NCI-H2171 treated with DMSO at 0.1 percent for 48 hours (cell line): ENCODE measurements at regions not wholly inside any gene's neighbourhood (a gene's known extent, or its start where the extent isn't known, plus 50 kb on each side); places are given as distances from the start of the nearest gene placed in this dataset.

Experiments
- DNase-seq: peaks from one replicate; lab custom pipeline; 2025; lab: John Stamatoyannopoulos, UW

GRCh38 chr1:36717431-36717830, 234.7 kb upstream of the CSF3R start:
- DNase-seq: no peak

DNA sequence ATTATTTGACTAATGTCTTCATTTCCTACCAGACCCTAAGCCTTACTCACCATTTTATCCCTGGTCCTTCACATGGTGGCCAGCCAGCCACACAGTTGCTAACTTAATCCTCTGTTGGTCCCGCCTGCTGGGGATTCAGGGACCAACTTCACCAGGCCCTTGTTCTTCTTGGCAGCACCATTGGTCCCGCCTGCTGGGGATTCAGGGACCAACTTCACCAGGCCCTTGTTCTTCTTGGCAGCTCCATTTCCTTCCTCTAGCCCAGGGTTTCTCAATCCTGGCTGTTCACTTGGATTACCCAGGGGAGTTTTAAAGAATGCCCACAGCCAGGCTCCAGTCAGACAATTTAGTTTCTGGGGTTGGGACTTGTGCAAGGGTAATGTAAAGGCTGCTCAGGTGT, 233.1 kb upstream of the CSF3R start:
- no peak for DNase-seq

GRCh38 chr1:36714301-36714700, 231.6 kb upstream of the CSF3R start:
- DNase-seq: no peak

- DNase-seq: no peak
Observed at GRCh38 chr1:36711480-36711879, 228.8 kb upstream of the CSF3R start.

GRCh38 chr1:36710951-36711350, 228.2 kb upstream of the CSF3R start:
- DNase-seq: no peak

GRCh38 chr1:36709869-36710481, 227.3 kb upstream of the CSF3R start:
- DNase-seq: peak; percentile 55

DNA sequence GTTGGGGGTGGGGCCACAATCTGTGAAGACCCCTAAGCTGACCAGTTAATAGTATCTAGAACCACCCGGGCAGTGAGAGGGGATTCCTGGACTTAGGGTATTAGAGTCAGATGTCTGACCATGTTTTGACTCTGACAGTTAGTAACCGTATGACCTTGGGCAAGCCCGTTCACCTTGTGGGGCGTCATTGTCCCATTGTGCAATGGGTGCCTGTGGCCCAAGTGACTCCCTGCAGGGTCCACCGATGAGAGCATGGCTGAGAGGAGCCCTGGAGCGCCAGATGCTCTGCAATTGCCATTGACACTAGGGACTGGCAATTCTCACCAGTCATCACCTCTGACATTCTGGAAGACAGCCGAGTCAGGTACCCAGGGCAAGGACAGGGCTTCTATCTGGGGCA, 225.9 kb upstream of the CSF3R start:
- DNase-seq: no peak

- DNase-seq: no peak
Observed at GRCh38 chr1:36707221-36707620, 224.5 kb upstream of the CSF3R start.

DNA sequence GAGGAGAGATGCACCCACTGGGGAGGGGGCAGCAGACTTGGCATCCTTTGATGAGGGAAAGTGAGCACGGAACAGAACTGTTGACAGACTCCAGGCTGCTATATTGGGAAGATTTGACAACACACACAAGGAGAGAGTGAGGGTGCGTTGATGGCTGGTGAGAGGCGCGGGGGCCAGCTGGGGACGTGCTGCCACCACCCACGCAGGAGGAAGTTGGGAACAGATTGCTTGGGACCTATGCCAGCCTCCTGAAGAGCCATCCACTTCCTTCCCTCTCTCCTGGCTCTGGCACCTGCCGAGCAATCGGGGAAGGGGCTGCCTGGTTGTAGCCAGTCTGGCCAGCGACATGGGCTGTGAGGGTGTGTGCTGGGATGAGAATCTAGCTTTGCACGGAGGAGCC, 223.7 kb upstream of the CSF3R start:
- peak; percentile 53 for DNase-seq

GRCh38 chr1:36705629-36706028, 222.9 kb upstream of the CSF3R start:
- peak; percentile 15 for DNase-seq

- DNase-seq: peak; percentile 76
Observed at GRCh38 chr1:36703526-36704208, 221.0 kb upstream of the CSF3R start.

GRCh38 chr1:36702963-36703362, 220.2 kb upstream of the CSF3R start:
- DNase-seq: no peak

DNA sequence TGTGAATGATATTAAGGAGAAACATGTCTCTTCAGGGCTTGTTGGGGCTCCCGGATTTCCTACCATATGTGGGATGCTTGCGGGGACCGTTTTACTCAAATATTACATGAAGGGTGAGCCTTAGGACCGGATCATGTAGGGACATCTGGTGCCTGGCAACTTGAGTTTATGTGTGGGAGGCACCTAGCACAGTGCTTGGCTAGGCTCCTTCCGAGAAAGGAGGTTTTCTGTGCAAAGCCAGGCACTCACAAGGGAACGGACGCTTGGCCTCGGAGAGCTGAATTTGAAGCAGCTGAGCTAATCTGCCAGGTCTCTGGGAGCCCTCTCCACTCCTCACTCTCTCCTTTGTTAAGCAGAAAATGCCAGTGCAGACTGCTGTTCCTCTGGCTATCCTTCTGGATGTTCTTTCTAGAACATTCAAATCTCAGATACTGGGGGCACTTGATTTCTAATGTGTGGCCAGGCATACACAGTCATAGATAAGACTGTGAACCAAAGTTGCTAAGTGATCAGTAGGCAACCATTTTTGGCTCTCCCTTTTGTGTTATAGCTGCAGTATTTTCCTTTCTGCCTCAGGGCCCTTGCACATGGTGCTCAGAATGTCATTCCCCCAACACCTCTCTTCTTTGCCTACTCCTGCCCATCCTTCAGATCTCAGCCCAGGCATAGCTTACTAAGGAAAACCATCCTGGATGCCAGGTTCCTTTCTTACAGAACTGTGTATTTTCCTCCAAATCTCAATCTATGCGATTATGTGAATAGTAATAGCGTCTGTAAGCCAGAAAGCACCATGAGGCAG, 216.6 kb upstream of the CSF3R start:
- DNase-seq: peak; percentile 15

- no peak for DNase-seq
Observed at GRCh38 chr1:36697836-36698605, 215.3 kb upstream of the CSF3R start.

DNA sequence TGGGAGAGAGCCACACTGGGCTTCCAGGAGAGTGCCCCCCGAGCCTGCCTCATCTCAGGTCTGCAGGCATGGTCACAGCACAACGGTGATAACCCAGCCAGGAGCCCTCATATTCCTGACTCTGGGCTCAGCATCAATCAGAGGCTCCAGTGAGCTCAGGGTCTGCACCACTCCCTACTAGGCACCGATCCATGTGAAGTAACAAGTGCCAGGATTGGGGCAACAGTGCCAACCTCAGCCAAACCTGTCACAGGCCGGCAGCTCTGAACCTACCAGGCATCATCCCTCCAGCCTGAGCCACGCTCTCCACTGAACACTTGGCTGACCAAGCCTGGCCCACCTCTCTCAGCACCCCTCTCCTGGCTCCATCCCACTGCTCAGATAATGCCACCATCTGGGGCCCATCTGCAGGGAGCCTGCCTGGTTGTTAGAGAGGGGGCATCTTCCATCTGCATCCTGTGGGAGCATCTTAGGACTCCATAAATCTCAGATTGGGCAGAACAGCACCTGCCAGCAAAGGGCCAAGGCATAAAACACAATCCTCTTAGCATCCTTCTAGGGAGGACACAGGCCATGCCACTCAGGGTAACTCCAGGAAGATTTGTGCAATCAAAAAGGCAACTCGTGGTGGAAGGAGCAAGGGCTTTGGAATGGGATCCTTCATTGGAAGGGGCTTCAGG, 213.7 kb upstream of the CSF3R start:
- peak; percentile 65 for DNase-seq

DNA sequence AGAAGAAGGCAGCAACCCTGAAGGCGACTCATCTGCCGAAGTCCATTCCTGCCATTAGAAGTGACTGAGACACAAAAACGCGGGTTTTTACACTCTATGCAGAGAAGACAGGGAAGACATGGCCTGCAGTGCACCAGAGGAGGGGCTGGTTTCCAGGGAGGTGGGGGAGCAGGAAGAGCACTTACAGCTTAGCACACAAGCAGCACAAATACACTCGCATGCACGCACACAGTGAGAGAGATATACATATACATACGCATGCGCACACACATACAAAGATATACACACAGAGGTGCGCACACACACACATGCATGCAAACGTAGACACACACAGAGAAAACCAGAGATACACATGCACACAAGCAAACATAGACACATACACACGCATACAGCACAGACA, 210.9 kb upstream of the CSF3R start:
- DNase-seq: no peak

- DNase-seq: no peak
Observed at GRCh38 chr1:36693161-36693525, 210.4 kb upstream of the CSF3R start.

GRCh38 chr1:36692465-36693160, 209.9 kb upstream of the CSF3R start:
- DNase-seq: no peak

DNA sequence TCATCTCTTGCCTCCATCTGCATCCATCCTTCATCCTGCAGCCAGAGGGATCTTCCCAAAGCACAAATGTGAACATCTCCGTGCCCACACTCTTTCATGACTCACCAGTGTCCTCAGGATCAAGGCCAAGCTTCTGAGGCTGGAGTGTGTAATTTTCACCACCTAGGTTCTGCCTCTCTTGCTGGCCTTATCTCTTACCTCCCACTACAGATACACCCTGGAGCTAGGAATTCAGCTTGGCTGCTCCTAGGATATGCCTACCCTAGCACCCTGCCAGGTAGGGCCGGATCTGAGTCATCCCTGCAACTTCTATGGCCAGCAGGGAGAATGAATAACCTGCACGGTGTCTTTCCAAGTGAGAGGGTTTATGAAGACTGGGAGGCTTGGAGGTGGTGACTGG, 208.7 kb upstream of the CSF3R start:
- DNase-seq: no peak

DNA sequence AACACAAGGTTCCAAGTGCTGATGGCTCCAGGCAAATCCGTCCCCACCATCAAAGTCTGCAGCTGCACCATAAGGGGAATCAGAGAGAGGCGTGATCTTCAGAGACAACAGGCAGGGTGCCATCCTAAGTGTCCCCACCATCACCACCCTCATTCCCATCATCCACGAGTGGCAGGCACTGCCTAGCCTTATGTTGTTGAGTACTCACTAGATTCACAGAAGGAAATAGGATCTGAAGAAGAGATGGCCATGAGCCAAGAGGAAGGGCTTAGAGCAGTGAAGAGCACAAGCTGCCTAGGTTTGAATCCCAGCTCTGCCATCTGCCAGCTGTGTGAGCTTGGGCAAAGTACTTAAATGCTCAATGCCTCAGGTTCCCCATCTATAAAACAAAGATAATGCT, 207.3 kb upstream of the CSF3R start:
- peak; percentile 87 for DNase-seq

DNA sequence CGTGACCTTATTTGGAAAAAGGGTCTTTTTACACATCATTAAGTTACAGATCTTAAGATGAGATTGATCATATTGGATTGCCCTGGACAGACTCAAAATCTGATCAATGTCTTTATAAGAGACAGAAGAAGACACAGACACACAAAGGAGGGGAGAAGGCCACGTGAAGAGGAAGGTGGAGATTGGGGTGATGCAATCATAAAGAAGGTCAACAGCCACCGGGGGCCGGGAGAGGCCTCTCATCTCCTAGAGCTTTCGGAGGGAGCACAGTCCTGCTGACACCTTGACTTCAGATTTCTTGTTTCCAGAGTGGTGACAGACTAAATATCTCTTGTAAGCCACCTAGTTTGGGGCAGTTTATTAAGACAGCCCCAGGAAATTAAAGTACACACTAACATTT, 204.6 kb upstream of the CSF3R start:
- no peak for DNase-seq
